HK-2 (cell line): ENCODE measurements at regions not wholly inside any gene's neighbourhood (a gene's known extent, or its start where the extent isn't known, plus 50 kb on each side); places are given as distances from the start of the nearest gene placed in this dataset.

ENCODE experiments used
- DNase-seq: peaks from one replicate; pipeline ENCODE4 v3.0.0-alpha.2; 2018; ENCODE audit not compliant: unreplicated experiment

DNA sequence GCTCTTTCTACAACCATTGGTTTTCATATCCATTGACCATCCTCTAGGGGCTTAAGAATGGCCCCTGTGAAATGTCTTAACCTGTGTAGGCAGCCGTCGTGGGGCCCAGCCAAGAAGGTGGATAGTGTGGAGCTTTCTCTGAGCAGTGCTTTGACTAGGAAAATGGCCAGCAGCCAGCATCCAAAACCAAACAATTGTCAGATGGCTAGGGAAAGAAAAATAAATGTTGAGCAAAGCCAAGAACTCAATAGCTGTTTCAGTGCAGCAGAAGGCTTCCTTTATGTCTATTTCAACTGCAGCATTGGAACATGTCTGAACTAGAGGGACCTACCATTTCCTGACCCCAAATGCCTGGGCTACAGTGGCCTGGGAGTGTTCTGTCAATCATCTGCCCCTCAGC lies 374.9 kb downstream of the TLE4 start:
- DNase-seq = no peak

DNA sequence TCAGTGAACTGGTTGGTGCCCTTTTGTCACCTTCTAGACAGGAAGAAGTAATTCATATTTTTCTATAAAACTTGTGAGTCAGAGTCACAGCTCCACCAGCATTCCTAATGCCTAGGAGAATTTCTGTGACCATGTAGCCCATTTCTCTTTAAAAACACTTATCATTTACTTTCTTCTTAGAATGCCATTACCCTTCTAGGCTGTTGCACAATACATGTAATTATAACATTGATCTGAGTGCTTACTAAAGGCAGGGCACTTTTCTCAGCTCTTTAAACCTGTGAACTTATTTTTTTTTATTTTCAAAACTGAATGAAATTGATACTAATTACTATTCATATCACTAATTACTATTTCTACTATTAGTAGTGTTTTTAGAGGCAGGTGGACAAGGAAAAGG lies 373.7 kb downstream of the TLE4 start:
- DNase-seq = no peak

DNA sequence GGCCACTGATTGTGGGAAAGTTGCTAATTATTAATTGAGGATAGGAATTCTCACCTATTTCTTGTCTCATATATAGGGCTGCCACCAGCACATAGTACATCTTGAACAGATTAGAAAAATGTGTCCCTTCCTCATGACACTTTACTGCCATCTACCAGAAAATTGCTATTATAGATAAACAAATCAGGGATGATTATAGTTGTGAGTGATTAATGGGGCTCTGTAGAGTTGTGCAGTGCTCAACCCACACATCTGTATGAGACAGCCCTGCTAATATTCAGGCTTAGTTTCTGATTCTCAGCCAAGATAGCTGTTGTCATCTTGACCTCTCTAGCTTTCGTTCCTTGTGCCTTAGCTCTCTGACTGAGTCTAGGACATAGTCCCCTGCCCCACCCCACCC lies 373.3 kb downstream of the TLE4 start:
- no peak for DNase-seq

DNA sequence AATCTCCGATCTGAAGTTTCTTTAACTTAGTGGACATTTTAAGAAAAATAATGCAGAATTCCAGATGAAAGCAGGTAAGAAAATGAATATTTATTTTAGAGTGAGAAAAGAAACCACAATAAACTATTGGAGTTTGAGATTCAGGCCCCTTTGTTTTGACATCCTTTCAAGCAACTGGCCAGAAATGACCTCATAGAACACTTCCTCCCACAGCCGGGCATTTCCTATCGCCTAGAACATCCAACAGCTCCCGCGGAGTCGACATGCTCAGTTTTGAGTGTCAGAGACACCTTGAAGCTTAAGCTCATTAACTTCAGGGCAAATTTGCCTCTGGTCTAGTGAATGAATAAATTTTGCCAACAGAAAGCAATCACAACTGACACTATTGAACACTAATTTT lies 369.2 kb downstream of the TLE4 start:
- DNase-seq = no peak

DNA sequence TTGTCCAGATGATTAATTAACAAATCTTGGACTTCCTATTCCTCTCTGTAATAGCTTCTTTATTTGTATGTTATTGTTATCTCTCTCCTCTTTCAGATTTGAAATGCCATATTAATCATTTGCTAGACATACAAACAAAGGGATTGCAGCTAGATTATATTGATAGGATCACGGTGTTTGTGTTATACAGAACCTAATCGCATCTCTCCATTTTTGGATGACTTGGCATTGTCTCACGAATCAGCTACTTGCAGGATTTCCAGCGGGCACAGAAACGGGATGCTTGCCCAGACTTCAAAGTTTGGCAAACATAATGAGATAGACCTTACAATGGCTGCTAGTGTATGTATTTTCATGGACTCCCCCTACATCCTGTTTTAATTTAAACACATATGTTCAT lies 368.1 kb downstream of the TLE4 start:
- no peak for DNase-seq

DNA sequence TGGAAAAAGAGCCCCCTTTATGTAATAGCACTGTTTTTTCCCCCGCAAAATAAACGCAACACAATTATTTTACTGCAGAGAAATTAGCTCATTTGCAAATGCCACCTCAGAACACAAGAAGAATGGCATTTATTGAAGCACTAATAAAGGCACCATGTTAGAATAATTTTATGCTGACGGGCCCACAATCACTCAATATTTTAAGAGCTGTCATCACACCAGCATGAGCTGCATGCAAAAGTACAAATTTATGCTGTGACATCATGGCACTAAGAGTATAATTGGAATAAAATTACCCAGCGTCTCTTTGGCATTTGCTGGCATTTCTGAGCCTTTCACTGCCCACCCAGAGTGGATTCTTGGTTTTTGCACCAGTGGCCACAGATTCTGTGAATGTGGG lies 364.6 kb downstream of the TLE4 start:
- DNase-seq = no peak

DNA sequence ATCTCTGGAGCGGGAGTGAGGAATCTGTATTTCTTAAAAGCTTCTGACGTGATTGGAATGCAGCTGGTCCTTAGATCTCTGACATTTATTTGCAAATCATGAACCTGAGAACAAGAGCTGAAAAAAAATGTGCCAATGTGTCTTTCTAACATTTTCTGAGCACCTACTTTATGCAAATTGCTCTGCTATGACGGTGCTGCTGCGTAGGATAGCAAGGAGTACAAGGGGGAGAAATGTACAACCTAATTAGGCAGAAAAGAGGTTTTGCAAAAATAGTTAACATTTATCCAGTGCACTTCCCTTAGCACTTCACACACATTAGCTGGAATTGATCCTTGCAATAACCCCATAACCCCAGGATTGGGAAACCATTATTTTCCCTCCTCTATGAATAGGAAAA lies 357.5 kb downstream of the TLE4 start:
- no peak for DNase-seq

DNA sequence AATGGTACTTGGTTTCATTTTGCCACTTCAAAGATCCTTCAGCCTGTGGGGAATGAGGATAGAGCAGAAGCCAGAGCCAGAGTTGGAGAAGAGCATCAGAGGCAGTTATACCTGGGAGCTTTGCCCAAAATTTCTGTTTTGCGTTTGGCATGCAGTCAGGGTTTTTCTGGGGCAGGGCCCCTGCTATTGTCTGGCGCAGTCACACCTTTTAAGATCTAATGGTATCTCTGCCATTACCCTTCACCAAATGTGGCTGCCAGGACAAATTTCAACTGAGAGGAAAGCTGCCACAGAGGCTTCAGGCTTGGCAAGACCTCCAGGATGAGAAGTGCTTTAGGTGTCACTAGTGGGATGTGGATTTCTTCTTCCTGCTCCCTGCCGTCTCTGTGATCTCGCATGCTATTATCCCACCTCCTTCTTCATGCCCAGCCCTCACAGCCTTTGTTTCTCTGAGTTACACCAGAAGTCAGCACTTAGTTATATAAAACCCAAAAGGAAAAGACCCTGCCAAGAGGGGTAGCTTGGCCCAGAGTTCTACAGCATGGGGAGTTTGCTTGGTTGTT lies 357.0 kb downstream of the TLE4 start:
- DNase-seq = no peak

DNA sequence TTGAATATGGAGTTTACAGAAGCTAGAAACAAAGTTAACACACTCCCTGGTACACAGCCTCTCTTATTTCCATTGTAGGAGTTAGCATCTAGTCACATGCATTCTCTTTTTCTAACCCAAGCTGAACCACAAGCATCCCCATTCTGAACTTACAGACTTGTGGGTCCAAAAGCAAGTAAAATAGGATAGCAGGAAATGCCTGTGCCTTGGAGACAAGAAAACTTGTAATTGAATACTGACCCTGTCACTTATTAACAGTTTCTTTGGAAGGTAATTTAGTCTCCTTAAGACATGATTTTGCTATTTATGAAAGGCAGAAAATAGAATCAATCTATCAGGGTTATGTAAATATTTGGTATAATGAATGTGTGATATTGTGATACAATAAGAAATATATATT lies 353.6 kb downstream of the TLE4 start:
- DNase-seq = no peak

DNA sequence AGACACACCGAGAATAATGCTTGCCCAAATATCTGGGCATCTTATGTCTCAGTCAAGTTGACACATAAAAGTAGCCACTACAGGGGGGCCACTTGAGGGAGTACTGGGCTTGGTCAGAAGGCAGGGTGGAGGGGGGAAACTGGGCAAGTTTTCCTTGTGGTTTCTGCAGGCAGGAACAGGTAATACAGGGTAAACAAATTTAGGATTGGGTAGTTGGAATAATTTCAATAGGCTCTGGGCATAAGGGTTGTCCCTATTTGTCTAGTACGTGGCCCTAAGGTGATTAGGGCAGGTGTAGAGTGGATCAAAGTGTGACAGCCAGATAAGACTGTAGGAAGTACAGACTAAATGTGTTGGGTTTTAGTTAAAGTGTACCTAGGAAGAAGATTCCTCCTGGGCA lies 353.1 kb downstream of the TLE4 start:
- no peak for DNase-seq

DNA sequence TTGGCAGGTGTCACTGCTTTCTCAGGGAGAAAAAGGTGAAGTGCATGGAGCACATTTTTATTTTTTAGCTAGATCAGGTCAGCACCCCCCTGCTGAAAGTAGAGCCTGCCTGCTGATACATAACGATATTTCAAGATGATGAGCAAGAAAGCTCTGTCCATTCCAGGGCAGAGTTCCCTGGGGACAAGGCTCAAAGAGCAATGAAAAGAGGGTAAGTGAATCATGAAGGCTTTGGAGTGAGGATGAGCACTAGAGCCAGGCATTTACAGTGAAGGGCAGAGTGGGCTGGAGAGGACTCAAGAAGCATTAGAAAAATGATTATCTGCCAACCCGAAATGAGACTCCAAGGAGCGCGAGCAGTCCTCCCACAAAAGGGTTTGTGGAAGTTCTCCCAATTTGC lies 345.7 kb downstream of the TLE4 start:
- DNase-seq = no peak

DNA sequence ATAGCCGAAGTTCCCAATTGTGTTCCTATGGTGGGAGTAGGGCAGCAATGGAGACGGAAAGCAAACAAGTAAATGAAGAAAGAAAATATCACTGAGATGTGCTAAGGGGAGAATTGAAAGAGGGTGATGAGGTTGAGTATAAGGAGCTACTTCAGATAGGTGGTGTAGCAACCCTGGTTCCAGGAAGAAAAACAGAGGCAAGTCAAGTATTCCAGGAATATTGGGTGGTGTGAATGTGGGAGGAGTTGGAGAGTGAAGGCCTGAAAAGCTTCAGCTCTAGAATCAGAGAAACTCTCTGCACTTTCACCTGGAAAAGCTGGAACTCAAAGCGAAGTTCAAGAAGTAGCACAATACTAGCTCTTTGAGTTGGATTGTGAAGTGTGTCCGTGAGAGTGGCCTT lies 342.1 kb downstream of the TLE4 start:
- DNase-seq = no peak

DNA sequence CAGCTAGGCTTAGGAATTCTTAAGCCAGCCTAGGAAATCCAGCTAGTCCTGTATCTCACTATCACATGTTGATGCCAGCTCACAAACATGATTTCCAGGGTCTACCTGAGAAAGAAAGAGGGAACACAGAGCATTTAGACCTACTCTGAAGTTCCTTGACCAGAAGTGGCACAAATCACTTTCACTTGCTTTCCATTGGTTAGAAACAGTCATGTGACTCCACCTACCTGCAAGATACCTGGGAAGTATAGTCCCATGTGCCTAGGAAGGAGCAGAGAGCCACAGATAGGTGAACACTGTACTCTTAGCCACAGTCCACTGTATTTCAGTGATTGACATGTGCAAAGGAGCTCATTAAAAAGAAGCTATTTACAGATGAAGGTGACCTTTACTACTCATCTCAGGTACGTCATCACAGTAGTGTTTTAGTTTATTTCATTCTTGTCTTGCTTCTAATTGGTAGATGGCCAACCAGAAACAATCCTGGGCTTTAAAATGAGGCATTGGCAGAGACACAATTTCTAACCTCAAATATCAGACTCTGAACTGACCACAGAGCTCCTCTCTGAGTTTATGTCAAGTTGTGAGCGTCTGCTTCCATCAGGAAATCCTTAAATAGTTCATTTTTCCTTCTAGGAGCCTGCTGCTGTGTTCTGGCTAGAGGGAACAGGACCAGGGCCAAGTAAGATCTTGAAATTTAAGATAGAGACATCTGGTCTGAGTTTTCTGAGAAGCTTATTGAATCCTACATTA lies 340.7 kb downstream of the TLE4 start:
- DNase-seq = no peak

DNA sequence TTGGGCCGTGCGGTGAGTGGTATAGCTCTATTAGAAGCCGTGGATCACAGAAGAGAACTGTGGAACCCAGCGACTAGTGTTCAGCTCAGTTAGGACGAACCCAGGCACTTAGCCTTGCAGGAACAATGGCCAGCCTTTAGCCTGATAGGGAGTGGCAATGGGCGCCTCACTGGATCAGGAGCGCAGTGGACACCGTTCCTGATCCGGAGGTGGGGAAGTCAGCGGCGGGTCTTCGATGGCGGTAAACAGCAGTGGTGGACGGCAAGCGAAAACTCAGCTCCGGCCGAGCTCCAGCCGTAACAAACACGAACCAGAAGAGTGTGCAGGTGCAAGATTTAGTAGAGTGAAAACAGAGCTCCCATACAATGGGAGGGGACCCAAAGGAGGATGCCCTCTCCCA lies 340.0 kb downstream of the TLE4 start:
- DNase-seq = no peak

DNA sequence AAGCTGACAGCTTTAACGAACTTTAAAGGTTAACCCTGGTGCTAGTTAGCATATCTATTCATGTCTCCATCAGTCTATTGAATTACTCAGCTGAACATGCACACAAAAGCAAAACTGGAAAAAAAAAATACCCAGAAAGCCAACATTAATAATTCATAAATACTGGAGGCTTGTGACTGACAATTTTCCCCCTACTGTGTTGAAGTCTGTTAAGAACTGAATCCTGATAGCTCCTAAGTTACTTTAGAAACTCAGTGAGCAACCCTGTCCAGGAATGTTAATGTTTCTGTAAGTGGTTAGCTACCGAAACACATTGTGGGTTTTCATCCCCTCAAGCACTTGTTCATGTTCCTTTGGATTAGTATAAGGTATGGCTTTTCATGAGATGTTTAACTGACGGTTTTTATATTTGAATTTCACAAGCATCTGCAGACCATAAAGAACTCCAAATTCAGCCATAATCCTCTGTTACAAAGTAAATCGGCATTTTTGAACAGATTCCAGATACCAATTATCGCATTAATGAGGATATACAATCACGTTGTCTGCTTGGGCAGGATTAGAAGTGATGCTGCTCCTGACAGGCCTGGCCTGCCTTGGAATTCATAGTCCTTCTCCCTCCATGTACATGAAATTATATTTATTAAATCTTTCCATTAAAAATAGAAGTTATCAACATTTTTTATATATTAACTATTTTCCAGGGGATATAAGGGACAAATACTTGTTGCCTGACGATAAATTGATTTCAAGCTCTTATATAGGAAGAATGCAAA lies 331.2 kb downstream of the TLE4 start:
- DNase-seq = no peak

DNA sequence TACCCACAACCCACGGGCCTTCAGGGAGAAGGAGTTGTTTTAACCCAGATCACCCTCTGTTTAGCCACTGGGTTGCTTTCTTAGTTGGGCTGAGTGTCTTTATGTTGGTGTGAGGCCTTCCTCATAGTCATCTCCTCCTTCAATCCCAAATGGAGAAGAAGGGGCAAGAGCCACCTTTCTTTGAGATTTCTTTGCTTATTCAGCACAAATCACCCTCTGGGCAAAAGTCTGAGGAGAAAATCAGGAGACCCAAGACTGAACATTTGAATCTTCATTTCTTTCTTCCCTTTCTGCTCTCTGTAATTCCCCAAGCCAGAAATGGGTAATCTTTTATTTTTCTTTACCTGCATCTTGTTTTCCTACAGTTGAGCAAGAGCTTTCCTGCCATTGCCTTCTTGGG lies 329.0 kb downstream of the TLE4 start:
- no peak for DNase-seq

DNA sequence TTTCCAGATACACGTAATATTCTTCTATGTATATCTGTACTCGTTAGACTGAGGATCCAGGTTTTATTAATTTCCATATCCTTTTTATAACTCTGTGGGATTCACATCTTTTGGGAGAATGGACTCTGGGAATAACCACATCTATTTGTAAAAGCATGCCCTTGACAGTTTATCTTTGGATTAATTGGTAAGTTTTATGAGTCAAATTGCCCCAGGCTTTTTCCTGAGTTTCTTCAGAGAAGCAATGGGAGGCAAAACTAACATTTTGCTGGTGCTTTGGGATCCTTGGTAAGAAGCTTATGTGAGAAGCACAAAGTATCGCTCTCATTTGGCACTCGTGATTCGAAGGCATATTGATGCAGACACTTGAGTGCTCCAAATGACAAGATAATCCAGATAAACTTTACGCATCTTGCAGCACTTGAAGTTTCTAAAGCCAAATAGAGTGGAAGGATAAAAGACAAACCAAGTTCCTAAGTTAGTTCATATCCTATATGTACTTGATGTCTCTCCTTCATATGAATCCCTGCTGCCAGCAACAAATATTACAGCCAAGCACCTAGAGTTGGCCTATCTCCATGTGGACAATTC lies 324.7 kb downstream of the TLE4 start:
- DNase-seq = no peak

DNA sequence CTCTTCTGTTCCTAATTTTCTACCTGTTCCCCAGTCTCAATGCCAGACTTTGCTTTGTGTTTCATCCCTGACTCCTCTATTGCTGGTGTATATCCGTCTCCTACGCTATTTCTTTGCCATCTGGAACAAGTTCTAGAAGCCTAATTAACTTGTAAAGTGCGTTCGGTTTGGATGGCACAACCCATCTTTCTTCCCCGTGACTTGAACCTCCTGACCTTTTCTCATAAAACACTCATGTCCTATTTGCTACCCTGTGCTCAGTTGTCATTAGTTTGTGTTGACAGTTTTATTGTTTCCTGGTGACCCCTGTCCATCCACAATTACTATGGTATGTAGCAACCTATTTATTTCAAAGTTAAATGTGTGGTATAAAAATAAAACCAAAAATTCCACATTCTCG lies 323.5 kb downstream of the TLE4 start:
- no peak for DNase-seq

DNA sequence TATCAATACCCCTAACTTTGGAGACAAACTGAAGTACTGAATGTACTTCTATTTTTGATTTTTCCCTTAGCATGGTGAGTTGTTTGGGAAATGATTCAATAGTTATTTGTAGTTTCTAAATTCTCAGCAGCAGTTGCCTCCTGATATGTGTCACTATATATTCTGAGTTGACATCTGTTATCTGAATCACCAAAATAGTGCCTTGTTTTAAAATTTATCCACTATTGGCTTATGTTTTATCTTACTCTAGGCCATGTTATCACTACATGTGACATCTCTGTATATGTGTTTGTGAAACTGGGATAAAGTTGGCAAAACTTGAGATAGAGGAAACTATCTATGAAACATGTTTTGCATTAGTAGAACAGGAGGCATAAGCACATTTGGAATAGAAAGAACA lies 317.6 kb downstream of the TLE4 start:
- no peak for DNase-seq

DNA sequence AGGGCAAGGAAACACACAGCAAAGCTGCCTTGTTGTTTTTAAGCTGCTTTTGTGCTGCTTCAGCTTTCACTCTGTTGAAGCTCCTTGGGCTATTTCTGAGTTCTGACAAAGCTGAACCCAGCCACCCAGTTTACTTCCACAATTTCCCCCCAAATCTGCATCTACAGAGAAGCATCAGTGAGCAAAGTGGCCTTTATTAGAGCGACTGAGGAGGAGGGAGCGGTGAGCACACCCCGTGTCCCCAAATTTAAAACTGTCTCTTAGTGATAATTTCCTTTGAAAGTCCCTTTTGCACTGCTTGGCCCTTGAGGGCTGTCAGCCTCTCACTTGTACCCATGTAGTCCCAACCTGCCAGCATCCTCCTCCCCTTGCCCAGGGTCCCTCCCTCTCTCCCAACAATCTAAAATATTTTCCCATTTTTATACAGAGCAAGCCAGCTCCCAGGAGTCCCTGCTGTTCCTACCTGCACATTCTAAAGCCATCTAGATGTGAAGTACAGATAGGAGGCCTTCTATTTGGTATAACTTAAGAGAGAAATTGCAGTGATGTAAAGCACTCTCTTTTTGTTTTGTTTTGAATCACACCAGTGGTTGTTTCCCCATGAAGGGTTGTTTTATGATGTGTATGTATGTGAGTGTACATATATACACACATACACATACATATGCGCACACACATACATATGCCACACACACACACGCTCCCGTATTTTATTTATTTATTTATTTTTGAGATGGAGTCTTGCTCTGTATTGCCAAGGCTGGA lies 313.5 kb downstream of the TLE4 start:
- DNase-seq = no peak

DNA sequence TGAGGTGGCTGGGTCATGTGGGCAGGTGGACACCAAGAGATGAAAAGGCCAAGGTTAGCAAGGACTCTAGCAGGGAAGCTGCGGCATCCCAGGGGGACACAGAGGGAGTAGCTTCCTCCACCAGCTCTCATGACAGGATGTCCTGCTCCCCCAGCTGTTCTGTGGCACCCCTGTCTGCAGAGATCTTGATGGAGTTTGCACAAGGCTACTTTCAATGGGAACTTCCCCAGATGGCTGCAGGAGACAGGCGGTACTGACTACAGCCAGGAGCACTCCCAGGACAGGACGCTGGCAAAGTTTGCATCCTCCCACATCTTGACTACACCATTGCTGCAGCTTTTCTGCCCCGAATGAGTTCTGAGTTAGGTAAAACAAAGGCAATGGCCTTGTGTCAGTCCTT lies 312.8 kb downstream of the TLE4 start:
- no peak for DNase-seq

DNA sequence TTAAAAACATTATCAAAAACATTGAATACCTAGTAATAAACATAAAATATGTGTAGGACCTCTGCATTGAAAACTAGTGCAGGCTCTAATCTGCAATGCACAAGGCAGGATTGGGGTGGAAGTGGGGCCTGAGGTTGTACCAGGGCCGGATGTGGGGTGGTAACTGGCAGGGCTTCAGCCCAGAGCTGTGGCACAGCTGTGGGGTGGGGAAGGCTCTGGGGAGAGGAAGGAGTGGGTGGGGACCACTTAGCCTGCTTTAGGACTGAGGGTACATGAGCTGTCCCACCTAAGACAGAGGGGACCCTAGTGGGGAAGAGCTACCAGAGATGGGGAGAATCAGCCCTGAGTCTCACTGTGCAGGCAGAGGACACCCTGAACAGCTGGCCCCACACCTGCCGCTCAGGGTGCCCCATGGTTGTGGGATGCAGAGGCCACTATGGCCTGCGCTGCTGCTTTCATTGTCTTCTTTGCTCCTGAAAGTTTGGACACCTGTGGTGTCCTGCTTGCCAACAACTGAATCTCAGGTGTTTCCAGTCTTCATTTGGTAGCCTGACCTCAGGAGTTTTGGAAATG lies 311.4 kb downstream of the TLE4 start:
- DNase-seq = no peak
